ENCODE measurements at regions not wholly inside any gene's neighbourhood (a gene's known extent, or its start where the extent isn't known, plus 50 kb on each side); places are given as distances from the start of the nearest gene placed in this dataset.

GRCh38 chr9:672851-673250 is 168.6 kb upstream of the DMRT1 start:
- Histone ChIP-seq H3K4me1 (ENCODE audit: control insufficient read depth, extremely low read depth, insufficient read depth, low read length) (peaks cover 14% of the 10 kb centered on the region), H3K27ac (ENCODE audit: insufficient read depth, low read depth, low read length) (no peak overlapping the region), H3K9ac (replicated peaks; ENCODE audit: extremely low read depth, insufficient read depth, low read length) (no peak overlapping the region), H3K4me3 (replicated peaks in 1 of 3; ENCODE audit: insufficient read depth in 1 of 3, low read depth in 1 of 3, low read length in 3 of 3) (no peak overlapping the region), H3K79me2 (ENCODE audit: control insufficient read depth, insufficient read depth, low read length) (no peaks in the 10 kb centered on the region), H3K36me3 (ENCODE audit: control insufficient read depth in 2 of 2, extremely low read depth in 1 of 2, insufficient read depth in 2 of 2, low read length in 2 of 2) (no peaks in the 10 kb centered on the region), H2AFZ (ENCODE audit: low read depth, low read length) (no peak overlapping the region), H3K9me3 (replicated peaks; ENCODE audit: control insufficient read depth, insufficient read depth, low read length) (no peaks in the 10 kb centered on the region), H3K4me2 (ENCODE audit: insufficient read depth, low read length) (no peak overlapping the region), H3K27me3 (ENCODE audit: control insufficient read depth in 2 of 2, insufficient read depth in 2 of 2, low read length in 2 of 2) (no peaks in the 10 kb centered on the region), H4K20me1 (replicated peaks; ENCODE audit: control insufficient read depth, extremely low read depth, insufficient read depth, low read length) (no peaks in the 10 kb centered on the region), H3K9me1 (replicated peaks; ENCODE audit: control insufficient read depth, extremely low read depth, insufficient read depth, low read length) (no peaks in the 10 kb centered on the region)
- intact Hi-C loops (cut with micrococcal nuclease) (no loop called here), dilution Hi-C loops (cut with MboI; ENCODE audit: extremely low pct_ligation_motif_present, low sequenced_read_pairs) (no loop called here)
- BruUV-seq (replicated peaks): no TSS peak
- no peak for FAIRE-seq
- ChIA-PET CTCF (no interaction called here), POLR2A (no interaction called here)
- no peak for DNase-seq (ENCODE audit: low read depth, low spot score)
- no peak for TF ChIP-seq GATA2 (IDR thresholded peaks at IDR 0.05; ENCODE audit: insufficient read depth, insufficient read length, low read depth, low read length)
- no peak for TF ChIP-seq POLR2A (IDR thresholded peaks at IDR 0.05; ENCODE audit: low read depth, low read length)
- no peak for TF ChIP-seq FOS (IDR thresholded peaks at IDR 0.05; ENCODE audit: borderline replicate concordance, insufficient read depth, low read length)
- TF ChIP-seq EZH2 (IDR thresholded peaks at IDR 0.05; ENCODE audit: borderline replicate concordance, low read depth, low read length, severe bottlenecking): no peak
- no peak for TF ChIP-seq CTCF (IDR thresholded peaks at IDR 0.05; ENCODE audit: extremely low read depth in 1 of 2, insufficient read depth in 1 of 2, low read depth in 1 of 2, low read length in 2 of 2)
- TF ChIP-seq POLR2AphosphoS5 (IDR thresholded peaks at IDR 0.05; ENCODE audit: insufficient read depth, low read depth, low read length): no peak

Data from endothelial cell of umbilical vein (primary cell).